ENCODE measurements at regions not wholly inside any gene's neighbourhood (a gene's known extent, or its start where the extent isn't known, plus 50 kb on each side); places are given as distances from the start of the nearest gene placed in this dataset.

GRCh38 chr7:91692800-91693199, 187.7 kb downstream of the MTERF1 start:
- no peaks in the 10 kb centered on the region for H3K36me3 ChIP-seq (ENCODE audit: control insufficient read depth, insufficient read depth, low read length)
- no peaks in the 10 kb centered on the region for H3K27me3 ChIP-seq (ENCODE audit: control insufficient read depth, insufficient read depth, low read length)
- H3K4me3 ChIP-seq (ENCODE audit: low read depth, low read length): no peak overlapping the region
- no peak for TF ChIP-seq CTCF (IDR thresholded peaks at IDR 0.05)
- H3K9ac ChIP-seq: no peak overlapping the region
- no peaks in the 10 kb centered on the region for H3K9me3 ChIP-seq (ENCODE audit: control insufficient read depth, low read length)
- H3K4me2 ChIP-seq (ENCODE audit: low read length): no peak overlapping the region
- no peak overlapping the region for H2AFZ ChIP-seq
- no peak overlapping the region for H3K27ac ChIP-seq
- H3K79me2 ChIP-seq: no peaks in the 10 kb centered on the region
- H3K4me1 ChIP-seq: no peaks in the 10 kb centered on the region

GRCh38 chr7:91694351-91694841, 186.1 kb downstream of the MTERF1 start:
- Histone ChIP-seq H3K36me3 (ENCODE audit: control insufficient read depth, insufficient read depth, low read length) (no peaks in the 10 kb centered on the region), H3K4me2 (ENCODE audit: low read length) (no peak overlapping the region), H3K9ac (no peak overlapping the region), H2AFZ (no peak overlapping the region), H3K4me1 (no peaks in the 10 kb centered on the region), H3K79me2 (no peaks in the 10 kb centered on the region), H3K9me3 (ENCODE audit: control insufficient read depth, low read length) (no peaks in the 10 kb centered on the region), H3K4me3 (ENCODE audit: low read depth, low read length) (no peak overlapping the region), H3K27ac (no peak overlapping the region), H3K27me3 (ENCODE audit: control insufficient read depth, insufficient read depth, low read length) (no peaks in the 10 kb centered on the region)
- no peak for TF ChIP-seq CTCF (IDR thresholded peaks at IDR 0.05)

GRCh38 chr7:91710881-91711280, 169.6 kb downstream of the MTERF1 start:
- no peak overlapping the region for H3K27ac ChIP-seq

GRCh38 chr7:91713669-91714068, 166.8 kb downstream of the MTERF1 start:
- Histone ChIP-seq H3K27me3 (ENCODE audit: control insufficient read depth, insufficient read depth, low read length) (no peaks in the 10 kb centered on the region), H3K36me3 (ENCODE audit: control insufficient read depth, insufficient read depth, low read length) (no peaks in the 10 kb centered on the region), H3K9ac (no peak overlapping the region), H3K4me1 (no peaks in the 10 kb centered on the region), H2AFZ (no peak overlapping the region), H3K4me2 (ENCODE audit: low read length) (no peak overlapping the region), H3K4me3 (ENCODE audit: low read depth, low read length) (no peak overlapping the region), H3K27ac (no peak overlapping the region), H3K9me3 (ENCODE audit: control insufficient read depth, low read length) (peaks cover 3% of the 10 kb centered on the region), H3K79me2 (no peaks in the 10 kb centered on the region)
- TF ChIP-seq CTCF (IDR thresholded peaks at IDR 0.05): no peak

More at GRCh38 chr7:91710881-91711280, 169.6 kb downstream of the MTERF1 start:
- H3K36me3 ChIP-seq (ENCODE audit: control insufficient read depth, insufficient read depth, low read length): no peaks in the 10 kb centered on the region
- no peak overlapping the region for H3K9ac ChIP-seq
- H3K9me3 ChIP-seq (ENCODE audit: control insufficient read depth, low read length): peaks cover 3% of the 10 kb centered on the region
- no peaks in the 10 kb centered on the region for H3K27me3 ChIP-seq (ENCODE audit: control insufficient read depth, insufficient read depth, low read length)
- no peak overlapping the region for H3K4me3 ChIP-seq (ENCODE audit: low read depth, low read length)
- no peaks in the 10 kb centered on the region for H3K79me2 ChIP-seq
- TF ChIP-seq CTCF (IDR thresholded peaks at IDR 0.05): no peak
- H3K4me2 ChIP-seq (ENCODE audit: low read length): no peak overlapping the region
- H2AFZ ChIP-seq: no peak overlapping the region
- no peaks in the 10 kb centered on the region for H3K4me1 ChIP-seq

GRCh38 chr7:91717681-91718470, 162.6 kb downstream of the MTERF1 start:
- Histone ChIP-seq H3K4me3 (ENCODE audit: low read depth, low read length) (no peak overlapping the region), H3K79me2 (no peaks in the 10 kb centered on the region), H3K4me1 (no peaks in the 10 kb centered on the region)

More at GRCh38 chr7:91717681-91718470, 162.6 kb downstream of the MTERF1 start:
- Histone ChIP-seq H3K36me3 (ENCODE audit: control insufficient read depth, insufficient read depth, low read length) (no peaks in the 10 kb centered on the region), H3K9me3 (ENCODE audit: control insufficient read depth, low read length) (peaks cover 3% of the 10 kb centered on the region), H3K9ac (no peak overlapping the region), H3K27ac (no peak overlapping the region), H3K4me2 (ENCODE audit: low read length) (no peak overlapping the region), H3K27me3 (ENCODE audit: control insufficient read depth, insufficient read depth, low read length) (no peaks in the 10 kb centered on the region), H2AFZ (no peak overlapping the region)
- no peak for TF ChIP-seq CTCF (IDR thresholded peaks at IDR 0.05)
